Transverse colon (tissue), 4 donors: ENCODE measurements at regions not wholly inside any gene's neighbourhood (a gene's known extent, or its start where the extent isn't known, plus 50 kb on each side); places are given as distances from the start of the nearest gene placed in this dataset.

Experiments
- DNase-seq: peaks from one replicate; pipeline ENCODE4 v3.0.0-alpha.2; 2019
- H3K27ac ChIP-seq, 4 donors: fragments of 200-600 bp; sonication (generic); 2 replicates each; pipeline ENCODE4 v1.5.1; 2016 to 2018; ENCODE audit warnings: inconsistent platforms in 4 of 4
- H3K27me3 ChIP-seq: fragments of 200-600 bp; sonication (generic); 2 replicates; pipeline ENCODE4 v1.5.1; 2017; ENCODE audit warnings: inconsistent platforms
- H3K36me3 ChIP-seq, 4 donors: fragments of 200-600 bp; sonication (generic); 2 replicates each; pipeline ENCODE4 v1.5.1; 2017 to 2019; ENCODE audit warnings: inconsistent platforms in 4 of 4
- H3K4me1 ChIP-seq, 4 donors: fragments of 200-600 bp; sonication (generic); 2 replicates each; pipeline ENCODE4 v1.5.1; 2017 to 2020; ENCODE audit warnings: inconsistent platforms in 4 of 4
- H3K4me3 ChIP-seq, 4 donors: fragments of 200-600 bp; sonication (generic); 1 replicate in 1 of 4; 2 replicates in 3 of 4; pipeline versions ENCODE4 v1.5.1 to v1.6.1; 2017 to 2019; ENCODE audit warnings: inconsistent platforms in 4 of 4
- H3K9me3 ChIP-seq, 2 donors: fragments of 200-600 bp; sonication (generic); 2 replicates each; pipeline ENCODE4 v1.5.1; 2017 to 2019; ENCODE audit warnings: inconsistent platforms in 2 of 2
- CTCF ChIP-seq, 5 experiments: fragments of 200-600 bp in 3 of 5; fragments of 450-650 bp in 2 of 5; sonication (generic) in 3 of 5; IDR thresholded peaks; 1 replicate in 2 of 5; 2 replicates in 3 of 5; pipeline ENCODE4 v1.5.1; 2016 to 2017; ENCODE audit warnings: antibody characterized with exemption in 5 of 5, inconsistent platforms in 3 of 5, mild to moderate bottlenecking in 2 of 5, moderate library complexity in 1 of 5
- EP300 ChIP-seq: sonication (generic); formaldehyde crosslinking; IDR thresholded peaks from one replicate; pipeline ENCODE4 v1.6.1; 2017; ENCODE audit warnings: antibody characterized with exemption, low read depth
- POLR2A ChIP-seq: fragments of 450-650 bp; IDR thresholded peaks from one replicate; pipeline ENCODE4 v1.6.1; 2016; ENCODE audit warnings: antibody characterized with exemption, mild to moderate bottlenecking, moderate library complexity
- POLR2AphosphoS5 ChIP-seq, 3 donors: sonication (generic); formaldehyde crosslinking; IDR thresholded peaks; one replicate each; pipeline ENCODE4 v1.6.1; 2016; ENCODE audit warnings: antibody characterized with exemption in 3 of 3
- WGBS, 2 donors: methylation state at CpG; one replicate each; pipeline ENCODE4 v1.1.5; 2018; ENCODE audit warnings: low coverage in 1 of 2; 5-methylcytosine and 5-hydroxymethylcytosine counted together
- in situ Hi-C, 4 donors: fragments of 200-750 bp; cut with MboI; loops; one replicate each; pipeline versions ENCODE4 v1.15.0 to v1.15.1; 2017; ENCODE audit warnings: low sequenced_read_pairs in 3 of 4, low pct_ligation_motif_present in 1 of 4, low pct_unique_long_range_greater_than_20kb in 1 of 4
- intact Hi-C: fragments of 100-400 bp; cut with DNase I; formaldehyde crosslinking; loops from one replicate; pipeline ENCODE4 v1.15.1; 2023; ENCODE audit warnings: low total_unique reads

GRCh38 chr12:124191966-124192365, 102.9 kb upstream of the RFLNA start:
- in situ Hi-C loops (no loop called here), intact Hi-C loops (no loop called here)
- Histone ChIP-seq H3K36me3 (no peaks in the 10 kb centered on the region), H3K4me1 (peaks cover 0 to 23% (median 3%) of the 10 kb centered on the region in 4 donors), H3K9me3 (no peaks in the 10 kb centered on the region), H3K4me3 (no peak overlapping the region), H3K27ac (no peak overlapping the region), H3K27me3 (no peaks in the 10 kb centered on the region)
- TF ChIP-seq POLR2A (no peak), CTCF (IDR thresholded peaks at IDR 0.05) (no peak), POLR2AphosphoS5 (IDR thresholded peaks at IDR 0.05) (no peak), EP300 (no peak)
- 87 to 91% methylated on average over 4 to 12 of the region's 12 CpGs for WGBS, 2 donors
- no peak for DNase-seq

- TF ChIP-seq POLR2A (no peak), EP300 (no peak), POLR2AphosphoS5 (IDR thresholded peaks at IDR 0.05) (no peak), CTCF (IDR thresholded peaks at IDR 0.05) (no peak)
- H3K9me3 ChIP-seq: no peaks in the 10 kb centered on the region
- 69 to 75% methylated on average over 15 of the region's 15 CpGs for WGBS, 2 donors
- peaks cover 0 to 12% (median under 1%) of the 10 kb centered on the region in 4 donors for H3K4me1 ChIP-seq
- no peak overlapping the region for H3K4me3 ChIP-seq
- H3K36me3 ChIP-seq: no peaks in the 10 kb centered on the region
- H3K27ac ChIP-seq: no peak overlapping the region
- H3K27me3 ChIP-seq: no peaks in the 10 kb centered on the region
- no peak for DNase-seq
- intact Hi-C loops: no loop called here
- in situ Hi-C loops: no loop called here
These were observed 100.5 kb upstream of the RFLNA start for GRCh38 chr12:124194264-124194892.

GRCh38 chr12:124194893-124195566, 99.9 kb upstream of the RFLNA start:
- Histone ChIP-seq H3K9me3 (no peaks in the 10 kb centered on the region), H3K4me1 (peaks cover 0 to 12% (median 0%) of the 10 kb centered on the region in 4 donors), H3K27me3 (no peaks in the 10 kb centered on the region), H3K27ac (peak overlapping the region in 1 of 4 donors; percentile 11), H3K4me3 (no peak overlapping the region), H3K36me3 (no peaks in the 10 kb centered on the region)
- in situ Hi-C loops: no loop called here
- no peak for TF ChIP-seq POLR2AphosphoS5 (IDR thresholded peaks at IDR 0.05)
- TF ChIP-seq POLR2A: no peak
- TF ChIP-seq CTCF (IDR thresholded peaks at IDR 0.05): no peak
- no peak for TF ChIP-seq EP300
- DNase-seq: no peak
- 66 to 100% methylated on average over 3 to 18 of the region's 18 CpGs for WGBS, 2 donors
- intact Hi-C loops: no loop called here

GRCh38 chr12:124195567-124195942, 99.3 kb upstream of the RFLNA start:
- no peak overlapping the region for H3K27ac ChIP-seq
- WGBS, 2 donors: 57 to 64% methylated on average over 5 to 6 of the region's 6 CpGs
- no peaks in the 10 kb centered on the region for H3K9me3 ChIP-seq
- H3K27me3 ChIP-seq: no peaks in the 10 kb centered on the region
- no peak for TF ChIP-seq CTCF (IDR thresholded peaks at IDR 0.05)
- no peak for TF ChIP-seq EP300
- no peak for TF ChIP-seq POLR2A
- TF ChIP-seq POLR2AphosphoS5 (IDR thresholded peaks at IDR 0.05): no peak
- H3K4me1 ChIP-seq: peaks cover 0 to 12% (median 0%) of the 10 kb centered on the region in 4 donors
- H3K36me3 ChIP-seq: no peaks in the 10 kb centered on the region
- no peak overlapping the region for H3K4me3 ChIP-seq
- no peak for DNase-seq
- in situ Hi-C loops: no loop called here
- intact Hi-C loops: no loop called here
